ENCODE measurements at regions not wholly inside any gene's neighbourhood (a gene's known extent, or its start where the extent isn't known, plus 50 kb on each side); places are given as distances from the start of the nearest gene placed in this dataset.
"Not testable (repeated sequence)": the region's sequence is repeated elsewhere in the genome, so short reads cannot be mapped to it uniquely, and the experiment has no call there.

GRCh38 chr6:121682666-121683065, 247.2 kb downstream of the GJA1 start:
- in situ Hi-C loops (cut with HindIII; ENCODE audit: low sequenced_read_pairs) = no loop called here

- in situ Hi-C loops (cut with HindIII; ENCODE audit: low sequenced_read_pairs) = not testable (repeated sequence)
Measured at GRCh38 chr6:121685806-121686205, 250.4 kb downstream of the GJA1 start.

GRCh38 chr6:121686611-121687023, 251.2 kb downstream of the GJA1 start:
- in situ Hi-C loops (cut with HindIII; ENCODE audit: low sequenced_read_pairs) = no loop called here

GRCh38 chr6:121688974-121689373, 253.5 kb downstream of the GJA1 start:
- in situ Hi-C loops (cut with HindIII; ENCODE audit: low sequenced_read_pairs) = no loop called here

GRCh38 chr6:121691126-121691551, 255.7 kb downstream of the GJA1 start:
- in situ Hi-C loops (cut with HindIII; ENCODE audit: low sequenced_read_pairs) = no loop called here

GRCh38 chr6:121694389-121694788, 258.9 kb downstream of the GJA1 start:
- in situ Hi-C loops (cut with HindIII; ENCODE audit: low sequenced_read_pairs) = no loop called here

GRCh38 chr6:121694801-121695251, 259.4 kb downstream of the GJA1 start:
- in situ Hi-C loops (cut with HindIII; ENCODE audit: low sequenced_read_pairs) = no loop called here

GRCh38 chr6:121695329-121695728, 259.9 kb downstream of the GJA1 start:
- in situ Hi-C loops (cut with HindIII; ENCODE audit: low sequenced_read_pairs) = no loop called here

GRCh38 chr6:121697921-121698320, 262.5 kb downstream of the GJA1 start:
- in situ Hi-C loops (cut with HindIII; ENCODE audit: low sequenced_read_pairs) = no loop called here

- in situ Hi-C loops (cut with HindIII; ENCODE audit: low sequenced_read_pairs) = no loop called here
Measured at GRCh38 chr6:121698617-121699016, 263.2 kb downstream of the GJA1 start.

- in situ Hi-C loops (cut with HindIII; ENCODE audit: low sequenced_read_pairs) = not testable (repeated sequence)
Measured at GRCh38 chr6:121703129-121703528, 267.7 kb downstream of the GJA1 start.

GRCh38 chr6:121711472-121711871, 276.0 kb downstream of the GJA1 start:
- in situ Hi-C loops (cut with HindIII; ENCODE audit: low sequenced_read_pairs) = no loop called here

GRCh38 chr6:121717686-121718085, 282.2 kb downstream of the GJA1 start:
- in situ Hi-C loops (cut with HindIII; ENCODE audit: low sequenced_read_pairs) = no loop called here

- in situ Hi-C loops (cut with HindIII; ENCODE audit: low sequenced_read_pairs) = not testable (repeated sequence)
Measured at GRCh38 chr6:121720867-121721266, 285.4 kb downstream of the GJA1 start.

- in situ Hi-C loops (cut with HindIII; ENCODE audit: low sequenced_read_pairs) = no loop called here
Measured at GRCh38 chr6:121723623-121724022, 288.2 kb downstream of the GJA1 start.

GRCh38 chr6:121724576-121724975, 289.1 kb downstream of the GJA1 start:
- in situ Hi-C loops (cut with HindIII; ENCODE audit: low sequenced_read_pairs) = no loop called here

GRCh38 chr6:121726596-121726995, 291.1 kb downstream of the GJA1 start:
- in situ Hi-C loops (cut with HindIII; ENCODE audit: low sequenced_read_pairs) = no loop called here

- in situ Hi-C loops (cut with HindIII; ENCODE audit: low sequenced_read_pairs) = no loop called here
Measured at GRCh38 chr6:121730616-121731015, 295.2 kb downstream of the GJA1 start.

GRCh38 chr6:121731381-121731780, 295.9 kb downstream of the GJA1 start:
- in situ Hi-C loops (cut with HindIII; ENCODE audit: low sequenced_read_pairs) = no loop called here

- in situ Hi-C loops (cut with HindIII; ENCODE audit: low sequenced_read_pairs) = no loop called here
Measured at GRCh38 chr6:121732641-121733040, 297.2 kb downstream of the GJA1 start.

GRCh38 chr6:121733234-121733633, 297.8 kb downstream of the GJA1 start:
- in situ Hi-C loops (cut with HindIII; ENCODE audit: low sequenced_read_pairs) = no loop called here

GRCh38 chr6:121740188-121740587, 304.7 kb downstream of the GJA1 start:
- in situ Hi-C loops (cut with HindIII; ENCODE audit: low sequenced_read_pairs) = not testable (repeated sequence)

GRCh38 chr6:121743691-121744090, 308.2 kb downstream of the GJA1 start:
- in situ Hi-C loops (cut with HindIII; ENCODE audit: low sequenced_read_pairs) = no loop called here

- in situ Hi-C loops (cut with HindIII; ENCODE audit: low sequenced_read_pairs) = no loop called here
Measured at GRCh38 chr6:121748376-121748775, 312.9 kb downstream of the GJA1 start.

Data from DLD1 (cell line).